HG02610 (cell line): ENCODE measurements at regions not wholly inside any gene's neighbourhood (a gene's known extent, or its start where the extent isn't known, plus 50 kb on each side); places are given as distances from the start of the nearest gene placed in this dataset.

Experiments
- ATAC-seq: cut with Tn5 transposase; IDR thresholded peaks from one replicate; pipeline ENCODE4 v1.9.1; 2021; ENCODE audit warnings: mild to moderate bottlenecking, moderate library complexity; ENCODE audit not compliant: unreplicated experiment

- no peak for ATAC-seq
These were observed 222.1 kb upstream of the EEA1 start for GRCh38 chr12:93151079-93151762.

- ATAC-seq = no peak
These were observed 223.5 kb upstream of the EEA1 start for GRCh38 chr12:93152617-93153016.

- no peak for ATAC-seq
These were observed 224.2 kb upstream of the EEA1 start for GRCh38 chr12:93153321-93153720.

- no peak for ATAC-seq
These were observed 223.5 kb upstream of the NUDT4 start for GRCh38 chr12:93154096-93154728.

GRCh38 chr12:93154753-93155480, 222.8 kb upstream of the NUDT4 start:
- no peak for ATAC-seq

- ATAC-seq = no peak
These were observed 221.5 kb upstream of the NUDT4 start for GRCh38 chr12:93156086-93156716.

GRCh38 chr12:93157279-93157678, 220.4 kb upstream of the NUDT4 start:
- ATAC-seq = no peak

GRCh38 chr12:93158065-93158843, 219.5 kb upstream of the NUDT4 start:
- no peak for ATAC-seq

GRCh38 chr12:93163260-93164036, 214.3 kb upstream of the NUDT4 start:
- no peak for ATAC-seq

- no peak for ATAC-seq
These were observed 213.4 kb upstream of the NUDT4 start for GRCh38 chr12:93164103-93164880.

- no peak for ATAC-seq
These were observed 212.3 kb upstream of the NUDT4 start for GRCh38 chr12:93165384-93165932.

GRCh38 chr12:93166541-93167307, 211.0 kb upstream of the NUDT4 start:
- ATAC-seq = peak; percentile 73

- no peak for ATAC-seq
These were observed 210.4 kb upstream of the NUDT4 start for GRCh38 chr12:93167331-93167730.

GRCh38 chr12:93167841-93168492, 209.8 kb upstream of the NUDT4 start:
- ATAC-seq = peak; percentile 71

- ATAC-seq = no peak
These were observed 209.0 kb upstream of the NUDT4 start for GRCh38 chr12:93168751-93169150.

GRCh38 chr12:93169536-93169935, 208.2 kb upstream of the NUDT4 start:
- no peak for ATAC-seq

- ATAC-seq = no peak
These were observed 206.8 kb upstream of the NUDT4 start for GRCh38 chr12:93170928-93171327.
